ENCODE measurements at regions not wholly inside any gene's neighbourhood (a gene's known extent, or its start where the extent isn't known, plus 50 kb on each side); places are given as distances from the start of the nearest gene placed in this dataset.

DNA sequence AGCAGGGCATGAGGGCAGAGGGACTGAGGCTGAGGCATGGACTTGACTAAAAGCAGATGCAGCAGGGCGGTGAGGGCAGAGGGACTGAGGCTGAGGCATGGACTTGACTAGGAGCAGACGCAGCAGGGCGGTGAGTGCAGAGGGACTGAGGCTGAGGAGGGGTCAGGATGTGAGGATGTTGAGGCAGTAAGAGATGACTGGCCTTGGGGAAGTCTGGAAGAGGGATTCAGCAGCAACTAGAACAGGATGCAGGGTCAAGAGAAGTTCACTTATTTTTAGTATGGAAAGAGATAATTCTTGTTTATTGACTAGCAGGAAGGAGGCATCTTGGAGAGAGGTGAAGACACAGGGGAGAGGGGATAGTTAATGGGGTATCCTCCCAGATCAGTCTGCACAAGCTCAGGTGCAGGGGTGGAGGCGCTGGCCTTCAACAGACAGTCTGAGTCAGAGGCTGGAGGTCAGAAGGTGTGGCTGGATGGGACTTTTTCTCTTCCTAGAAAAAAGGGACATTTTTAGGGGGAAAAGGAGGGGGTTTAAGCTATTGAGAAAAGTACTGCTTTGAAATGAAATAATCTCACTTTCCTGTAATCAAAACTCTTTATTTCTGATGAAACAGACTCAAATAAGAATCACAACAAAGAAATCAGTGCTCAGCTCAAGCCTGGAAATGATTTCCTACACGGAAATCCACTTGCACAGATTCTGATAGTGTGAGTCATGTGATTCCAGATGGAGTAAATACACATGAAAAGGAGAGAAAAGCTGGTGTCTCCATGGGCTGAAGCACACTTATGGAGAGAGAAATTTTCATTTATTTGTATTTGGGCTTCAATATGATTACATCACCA, 130.9 kb downstream of the PALM2AKAP2 start:
- intact Hi-C loops (cut with micrococcal nuclease) = no loop called here
- peaks cover 91 to 94% of the 10 kb centered on the region in 2 donors for H3K4me1 ChIP-seq (ENCODE audit: control insufficient read depth in 2 of 2, insufficient read depth in 2 of 2, low read length in 2 of 2)

More for the DNA sequence above, 130.9 kb downstream of the PALM2AKAP2 start:
- Histone ChIP-seq H2AFZ (ENCODE audit: insufficient read depth, low read depth, low read length, poor library complexity, severe bottlenecking) (no peak overlapping the region), H3K9ac (ENCODE audit: low read length) (no peak overlapping the region), H3K9me3 (ENCODE audit: control extremely low read depth in 1 of 3, control insufficient read depth in 2 of 3, insufficient read depth in 1 of 3, low read length in 2 of 3) (no peaks in the 10 kb centered on the region), H3K79me2 (ENCODE audit: control insufficient read depth, insufficient read depth, low read length) (peaks cover 47% of the 10 kb centered on the region), H3K4me3 (ENCODE audit: control extremely low read depth in 1 of 5, extremely low read depth in 1 of 5, insufficient read depth in 1 of 5, low read depth in 2 of 5, low read length in 4 of 5) (no peak overlapping the region), H3K27ac (ENCODE audit: low read length in 2 of 2) (no peak overlapping the region), H3K36me3 (replicated peaks in 1 of 2; ENCODE audit: control extremely low read depth in 1 of 2, control insufficient read depth in 1 of 2, extremely low read depth in 1 of 2, insufficient read depth in 2 of 2, low read length in 1 of 2) (no peaks in the 10 kb centered on the region), H3K4me2 (replicated peaks; ENCODE audit: low read depth, low read length, poor library complexity, severe bottlenecking) (no peak overlapping the region), H4K20me1 (ENCODE audit: control insufficient read depth, insufficient read depth, low read length, poor library complexity, severe bottlenecking) (no peaks in the 10 kb centered on the region), H3K27me3 (replicated peaks in 1 of 4; ENCODE audit: control extremely low read depth in 1 of 4, control insufficient read depth in 3 of 4, insufficient read depth in 4 of 4, low read length in 3 of 4) (no peaks in the 10 kb centered on the region)
- Mint-ChIP-seq H3K27ac (no peak overlapping the region), H3K4me1 (peaks cover 20% of the 10 kb centered on the region), H3K9me3 (ENCODE audit: insufficient read depth) (no peaks in the 10 kb centered on the region), H3K27me3 (no peaks in the 10 kb centered on the region), H3K4me3 (no peak overlapping the region)
- ATAC-seq (ENCODE audit: low read depth) (no peak), DNase-seq (no peak)
- TF ChIP-seq, protein P1, sequence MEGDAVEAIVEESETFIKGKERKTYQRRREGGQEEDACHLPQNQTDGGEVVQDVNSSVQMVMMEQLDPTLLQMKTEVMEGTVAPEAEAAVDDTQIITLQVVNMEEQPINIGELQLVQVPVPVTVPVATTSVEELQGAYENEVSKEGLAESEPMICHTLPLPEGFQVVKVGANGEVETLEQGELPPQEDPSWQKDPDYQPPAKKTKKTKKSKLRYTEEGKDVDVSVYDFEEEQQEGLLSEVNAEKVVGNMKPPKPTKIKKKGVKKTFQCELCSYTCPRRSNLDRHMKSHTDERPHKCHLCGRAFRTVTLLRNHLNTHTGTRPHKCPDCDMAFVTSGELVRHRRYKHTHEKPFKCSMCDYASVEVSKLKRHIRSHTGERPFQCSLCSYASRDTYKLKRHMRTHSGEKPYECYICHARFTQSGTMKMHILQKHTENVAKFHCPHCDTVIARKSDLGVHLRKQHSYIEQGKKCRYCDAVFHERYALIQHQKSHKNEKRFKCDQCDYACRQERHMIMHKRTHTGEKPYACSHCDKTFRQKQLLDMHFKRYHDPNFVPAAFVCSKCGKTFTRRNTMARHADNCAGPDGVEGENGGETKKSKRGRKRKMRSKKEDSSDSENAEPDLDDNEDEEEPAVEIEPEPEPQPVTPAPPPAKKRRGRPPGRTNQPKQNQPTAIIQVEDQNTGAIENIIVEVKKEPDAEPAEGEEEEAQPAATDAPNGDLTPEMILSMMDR (IDR thresholded peaks at IDR 0.05) = no peak
- TF ChIP-seq EZH2 (IDR thresholded peaks at IDR 0.05; ENCODE audit: borderline replicate concordance, insufficient read depth, low read depth, low read length, poor library complexity, severe bottlenecking) = no peak
- 95% methylated on average over 4 of the region's 5 CpGs for WGBS (ENCODE audit: insufficient coverage)
- POLR2A ChIA-PET = no interaction called here
- CTCF ChIA-PET = interaction anchor here (11.5 to 21.3 kb wide), 2 partner anchors 59 to 146 kb away, joined by 138 to 585 read pairs; no protein-coding TSS in a partner anchor

Measured in B cell (primary cell).